NCI-H774 (cell line): ENCODE measurements at regions not wholly inside any gene's neighbourhood (a gene's known extent, or its start where the extent isn't known, plus 50 kb on each side); places are given as distances from the start of the nearest gene placed in this dataset.

Experiments used
- DNase-seq: peaks from one replicate; lab custom pipeline; 2025; lab: John Stamatoyannopoulos, UW

DNA sequence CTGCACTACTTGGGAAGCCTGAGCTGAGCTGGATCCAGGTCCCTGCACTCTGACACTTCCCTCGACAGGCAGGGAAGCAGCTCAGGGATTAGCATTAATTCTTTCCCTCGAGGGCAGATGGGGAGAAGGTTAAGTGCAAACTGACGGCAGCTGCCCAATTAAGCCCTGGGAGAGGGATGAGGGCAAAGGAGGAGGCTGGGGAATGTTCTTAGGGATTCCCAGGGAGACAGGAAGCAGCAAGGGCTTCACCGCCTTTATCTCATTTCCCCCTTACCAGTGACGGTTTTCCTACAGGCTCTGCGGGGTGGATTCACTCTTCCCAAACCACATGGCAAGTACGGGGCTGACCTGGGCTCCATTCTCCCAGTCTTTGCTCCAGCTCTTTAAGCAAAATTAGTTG lies 519.0 kb upstream of the PROK2 start:
- DNase-seq: no peak

DNA sequence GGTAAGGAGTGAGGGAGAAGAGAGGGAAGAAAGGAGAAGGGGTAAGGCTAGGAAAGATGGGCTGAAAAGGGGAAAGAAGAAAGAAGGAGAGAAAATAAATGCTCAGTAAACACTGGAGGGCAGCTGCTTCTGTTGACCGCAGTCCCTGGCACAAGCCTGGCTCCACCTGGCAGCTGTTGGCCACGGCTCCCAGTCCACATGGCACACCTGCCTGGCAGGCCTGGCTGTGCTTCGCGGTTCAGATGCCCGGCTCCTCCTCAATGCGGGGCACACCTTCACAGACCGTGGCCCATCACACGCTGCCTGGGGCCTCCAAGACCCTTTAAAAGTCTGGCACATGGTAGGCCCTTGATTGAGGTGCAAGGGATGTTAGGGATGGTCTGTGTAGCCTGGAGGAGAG lies 516.8 kb upstream of the PROK2 start:
- peak; percentile 18 for DNase-seq

DNA sequence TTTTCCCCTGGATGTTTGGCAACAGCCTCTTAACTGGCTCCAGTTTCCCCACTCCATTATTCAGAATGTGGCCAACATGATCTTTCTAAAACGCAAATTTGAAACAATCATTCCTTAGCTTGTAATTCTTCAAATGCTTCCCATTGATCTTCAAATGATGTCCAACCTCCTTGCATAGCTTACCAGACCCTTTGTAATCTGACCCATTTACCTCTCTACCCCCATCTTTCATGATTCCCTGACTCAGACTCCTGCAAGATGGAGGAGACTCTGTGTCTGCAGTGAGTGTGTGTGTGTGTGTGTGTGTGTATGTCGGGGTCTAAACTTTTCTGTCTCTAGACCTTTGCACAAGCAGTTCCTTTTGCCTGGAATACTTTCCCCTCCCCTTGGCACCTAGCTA lies 515.7 kb upstream of the PROK2 start:
- DNase-seq: no peak

DNA sequence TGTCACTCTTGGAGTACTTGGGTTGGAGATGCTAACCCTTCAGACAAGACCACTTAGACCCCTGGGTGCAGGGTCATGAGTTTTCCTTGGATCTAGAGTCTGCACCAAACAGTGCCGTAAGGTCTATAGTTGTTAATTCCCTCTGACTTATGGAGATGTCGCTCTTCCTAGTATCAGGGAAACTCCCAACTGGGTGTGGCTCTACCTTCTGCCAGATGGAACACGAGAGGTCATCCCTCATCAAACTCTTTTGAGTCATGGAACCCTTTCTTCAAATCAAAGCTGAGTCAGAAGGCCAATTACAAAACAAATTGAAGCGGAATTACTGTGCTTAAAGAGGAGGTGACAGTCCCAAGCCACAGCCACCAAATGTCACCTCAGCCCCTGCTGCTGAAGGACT lies 514.9 kb upstream of the PROK2 start:
- DNase-seq: no peak

DNA sequence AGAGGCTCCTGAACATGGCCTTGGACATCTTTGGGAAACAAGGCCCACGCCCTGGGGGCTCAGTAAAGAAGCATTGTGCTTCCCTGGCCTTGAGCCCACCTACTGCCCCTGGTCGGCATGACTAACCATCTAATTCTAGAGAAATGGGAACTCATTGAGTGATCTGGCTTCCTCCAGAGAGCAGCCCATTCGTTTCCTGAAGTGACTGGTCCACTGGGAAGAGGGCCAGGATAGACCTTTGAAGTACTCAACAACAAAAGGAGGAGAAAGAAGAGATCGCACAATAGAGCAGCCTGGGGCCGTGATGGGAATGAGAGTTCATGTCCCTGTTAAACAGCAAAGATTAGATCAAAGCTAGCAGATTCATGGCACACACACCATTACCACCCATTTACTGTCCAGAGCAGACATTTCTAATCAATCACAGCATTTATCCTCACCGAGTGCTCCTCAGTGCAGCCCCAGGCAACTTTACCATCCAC lies 514.4 kb upstream of the PROK2 start:
- DNase-seq: no peak

DNA sequence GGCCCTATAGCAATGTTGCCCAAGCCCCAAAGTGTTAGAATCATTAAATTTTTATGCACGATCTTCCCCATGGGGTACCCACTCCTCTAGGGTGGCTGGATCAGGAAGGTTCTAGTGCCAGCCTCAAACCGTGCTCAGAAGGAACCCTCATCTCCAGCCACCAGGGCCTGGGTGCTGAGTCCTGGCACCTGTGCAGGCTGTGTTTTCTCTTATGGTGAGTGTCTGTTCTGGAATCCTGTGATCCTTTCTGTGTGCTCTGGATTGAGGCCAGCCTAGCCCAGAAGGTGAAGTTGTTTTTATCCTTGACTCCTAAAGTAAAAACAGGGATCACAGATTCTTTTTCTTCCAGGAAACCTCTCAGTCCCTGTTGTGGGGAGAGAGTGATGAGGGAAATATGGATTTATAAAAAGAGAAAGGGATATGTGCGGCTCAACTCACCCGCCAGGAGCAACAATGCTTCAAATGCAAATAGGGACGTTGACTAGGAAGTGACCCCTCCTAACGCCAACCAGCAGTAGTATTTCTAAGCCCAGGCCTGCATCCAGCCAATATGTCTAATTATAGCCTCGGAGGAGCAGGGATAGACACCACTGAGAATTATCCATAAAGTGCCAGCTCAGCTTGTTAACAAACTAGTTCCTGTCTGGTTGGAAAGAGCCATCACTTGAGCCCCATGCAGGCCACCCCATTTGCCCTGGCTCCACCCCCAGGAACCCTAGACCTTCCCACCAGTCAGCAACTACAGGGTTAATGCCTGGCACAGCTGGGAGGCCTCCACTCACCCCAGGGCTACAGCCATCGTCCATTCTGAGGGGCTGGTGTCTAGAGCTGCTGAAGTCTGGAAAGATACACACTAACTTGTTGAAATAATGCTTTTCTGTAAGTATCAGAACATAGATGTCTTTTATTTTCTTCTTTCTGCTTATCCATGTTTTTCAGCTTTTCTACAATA lies 513.5 kb upstream of the PROK2 start:
- no peak for DNase-seq

DNA sequence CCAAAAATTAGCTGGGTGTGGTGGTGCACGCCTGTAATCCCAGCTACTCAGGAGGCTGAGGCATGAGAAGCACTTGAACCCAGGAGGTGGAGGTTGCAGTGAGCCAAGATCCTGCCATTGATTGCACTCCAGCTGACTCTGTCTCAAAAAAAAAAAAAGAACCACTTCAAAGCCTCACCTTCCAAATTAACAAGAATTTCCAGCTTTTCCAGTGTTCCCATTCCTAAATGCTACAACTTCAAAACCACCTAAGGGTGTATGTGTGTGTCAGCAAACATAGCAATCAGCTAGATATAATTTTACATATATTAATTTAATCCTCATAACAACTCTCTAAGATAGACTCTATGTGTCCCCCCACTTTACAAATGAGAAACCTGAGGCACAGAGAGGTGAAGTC lies 512.5 kb upstream of the PROK2 start:
- no peak for DNase-seq

DNA sequence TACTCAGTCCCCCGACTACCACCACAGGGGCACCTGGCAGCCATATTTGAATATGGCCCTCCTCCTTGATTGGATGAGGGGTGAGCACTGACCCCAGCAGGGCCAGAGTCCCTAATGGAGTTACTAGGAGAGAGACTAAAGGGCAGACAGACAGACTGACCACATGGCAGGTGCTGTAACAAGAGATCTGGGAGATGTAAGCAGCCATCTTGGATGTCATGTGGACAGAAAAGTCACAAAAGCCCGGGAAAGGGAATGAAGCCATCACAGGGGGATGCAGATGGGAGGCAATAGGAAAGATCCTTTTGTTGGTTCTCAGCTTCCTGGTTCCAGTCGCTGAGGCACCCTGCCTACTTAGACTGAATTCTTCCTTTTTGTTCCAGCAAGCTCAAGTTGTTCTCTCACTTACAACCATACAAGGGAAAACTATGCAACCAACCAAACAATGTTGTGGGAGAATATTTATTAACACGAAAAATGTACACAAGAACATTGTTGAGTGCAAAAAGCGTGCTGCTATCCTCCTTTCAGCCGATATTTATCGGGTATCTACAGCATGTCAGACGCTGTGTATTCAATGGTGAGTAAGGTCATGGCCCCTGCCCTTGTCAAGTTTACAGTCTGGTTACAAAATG lies 511.6 kb upstream of the PROK2 start:
- no peak for DNase-seq

DNA sequence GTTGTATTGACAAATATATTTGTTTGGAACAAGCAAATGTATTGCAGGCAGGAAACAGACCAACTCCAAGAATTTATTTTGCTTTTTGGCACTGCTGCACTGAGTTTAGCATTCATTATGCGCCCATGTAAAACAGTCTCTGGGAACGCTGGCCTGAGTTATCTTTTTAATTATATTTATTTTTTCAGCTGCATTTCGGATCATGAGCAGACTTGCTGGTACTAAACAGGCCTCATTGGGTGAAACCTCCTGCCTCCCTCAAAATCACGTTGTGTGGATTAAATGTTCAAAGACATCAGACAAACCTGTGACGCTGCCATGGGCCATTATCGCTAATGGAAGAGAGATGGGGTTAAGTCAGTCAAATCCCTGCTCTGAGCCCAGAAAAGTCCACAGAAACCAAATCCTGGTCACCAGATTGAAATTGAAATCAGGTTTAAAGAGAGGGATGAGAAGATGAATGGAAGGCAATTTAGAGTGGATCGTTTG lies 511.1 kb upstream of the PROK2 start:
- no peak for DNase-seq

DNA sequence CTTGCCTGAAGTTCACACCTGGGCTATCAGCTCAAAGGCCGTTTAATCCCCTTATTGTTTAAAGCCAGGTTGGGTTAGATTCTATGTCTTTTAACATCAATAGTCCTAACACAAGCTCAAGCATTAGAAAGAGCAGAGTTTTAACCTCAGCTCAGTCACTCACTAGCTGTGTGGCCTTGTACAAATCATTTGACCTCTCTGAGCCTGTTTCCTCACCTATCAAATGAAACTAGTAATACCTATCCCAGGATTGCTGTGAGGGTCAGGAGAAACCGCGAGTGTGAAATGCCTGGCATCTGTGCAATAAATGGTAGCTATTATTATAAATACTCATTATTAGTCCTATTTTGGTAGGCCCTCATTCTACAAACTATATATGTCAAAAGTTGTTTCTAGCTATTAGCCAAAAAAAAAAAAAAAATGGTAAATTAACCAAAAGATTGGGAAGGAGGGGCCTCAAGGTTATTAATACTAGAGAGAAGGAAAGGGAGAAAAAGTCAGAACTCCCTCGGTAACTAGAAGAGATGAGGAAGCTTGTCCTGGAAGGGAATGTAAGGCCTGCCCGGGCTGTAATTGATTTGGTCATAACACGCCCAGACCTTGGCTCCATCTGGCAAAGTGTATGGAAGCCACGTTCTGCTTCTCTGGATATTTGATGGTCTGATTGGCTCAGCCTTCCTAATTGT lies 510.5 kb upstream of the PROK2 start:
- no peak for DNase-seq

DNA sequence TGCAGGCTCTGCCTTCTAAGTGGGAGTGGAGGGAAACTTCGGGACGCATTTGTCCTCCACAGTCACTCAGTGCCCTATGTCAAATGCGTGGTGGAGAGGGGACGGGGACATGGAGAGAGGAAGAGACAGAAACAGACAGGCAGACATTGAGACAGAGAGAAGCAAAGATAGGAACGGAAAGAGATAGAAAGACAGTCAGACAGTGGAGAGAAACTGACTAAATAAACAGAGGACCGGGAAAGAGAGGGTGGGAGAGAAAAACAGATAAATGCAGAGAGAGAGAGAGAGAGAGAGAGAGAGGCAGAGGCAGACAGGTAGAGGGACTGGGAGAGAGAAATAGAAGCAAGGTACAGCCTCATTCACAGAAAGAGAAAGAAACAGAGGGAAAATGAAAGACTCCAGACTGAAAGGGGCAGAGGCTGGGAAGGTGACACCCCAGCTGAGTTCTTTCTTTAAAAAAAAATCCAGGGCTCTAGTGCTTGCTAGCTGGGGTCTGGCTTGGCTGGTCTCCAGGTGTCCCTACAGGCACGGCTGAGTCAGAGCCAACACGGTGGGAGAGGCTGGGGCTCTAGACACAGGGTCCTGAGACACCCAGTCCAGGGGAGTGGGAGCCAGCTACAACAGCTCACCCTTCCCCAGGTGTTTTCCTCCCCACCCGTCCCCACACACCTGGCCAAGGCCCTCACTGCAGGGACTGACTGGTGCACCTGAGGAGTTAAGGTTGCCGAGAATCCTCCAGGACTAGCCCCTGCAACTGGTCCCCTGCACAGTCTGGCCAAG lies 506.1 kb upstream of the PROK2 start:
- DNase-seq: no peak

DNA sequence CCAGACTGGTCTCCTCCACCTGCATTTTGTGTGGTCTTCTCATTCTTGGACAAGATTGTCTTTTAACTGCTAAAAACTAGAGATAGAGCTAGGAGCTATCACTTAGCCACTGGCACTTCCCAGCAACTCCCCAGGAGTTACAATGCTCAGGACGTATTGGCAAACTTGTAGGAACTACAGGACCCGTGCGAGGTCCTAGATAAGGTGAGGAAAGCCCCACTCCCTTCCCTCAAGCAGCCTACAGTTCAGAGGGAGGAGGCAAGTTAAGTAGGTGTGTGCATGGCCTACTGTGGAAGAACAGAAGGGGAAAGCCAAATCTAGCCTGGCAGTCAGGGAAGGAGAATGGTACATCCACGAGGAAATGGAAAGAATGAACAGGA lies 504.7 kb upstream of the PROK2 start:
- no peak for DNase-seq

DNA sequence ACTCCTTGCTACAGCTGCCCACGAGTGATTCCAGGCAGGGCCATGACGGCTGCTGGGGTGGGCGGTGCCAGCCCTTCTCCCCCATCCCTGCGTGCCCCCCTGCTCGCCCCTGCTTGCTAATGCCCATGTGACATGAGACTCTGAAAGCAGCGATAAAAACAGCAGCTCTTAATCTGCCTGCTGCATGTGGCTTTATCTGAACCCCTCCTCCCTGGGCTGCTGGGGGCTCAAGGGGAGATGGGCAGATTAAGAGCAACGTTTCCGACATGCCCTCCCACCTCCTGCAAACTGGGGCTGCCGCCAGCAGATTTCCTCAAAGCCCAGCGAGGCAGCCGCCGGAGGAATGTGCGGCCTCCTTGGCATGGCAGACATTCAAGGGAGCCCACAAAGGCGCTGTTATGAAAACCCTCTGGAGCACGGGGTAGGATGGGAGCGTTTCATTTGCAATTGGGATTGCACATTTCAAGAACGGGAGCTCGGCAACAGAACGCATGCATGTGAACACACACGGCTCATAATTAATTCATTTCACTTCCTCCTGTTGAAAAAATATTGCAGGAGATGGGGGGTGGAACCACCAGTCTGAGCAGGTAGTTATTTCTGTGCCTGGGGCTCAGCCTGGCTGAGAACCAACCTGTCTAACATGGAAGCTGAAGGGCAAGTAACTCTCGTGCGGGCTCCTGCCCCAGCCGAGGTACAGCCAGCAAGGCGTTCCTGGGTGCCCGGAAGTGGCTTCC lies 504.2 kb upstream of the PROK2 start:
- DNase-seq: no peak

DNA sequence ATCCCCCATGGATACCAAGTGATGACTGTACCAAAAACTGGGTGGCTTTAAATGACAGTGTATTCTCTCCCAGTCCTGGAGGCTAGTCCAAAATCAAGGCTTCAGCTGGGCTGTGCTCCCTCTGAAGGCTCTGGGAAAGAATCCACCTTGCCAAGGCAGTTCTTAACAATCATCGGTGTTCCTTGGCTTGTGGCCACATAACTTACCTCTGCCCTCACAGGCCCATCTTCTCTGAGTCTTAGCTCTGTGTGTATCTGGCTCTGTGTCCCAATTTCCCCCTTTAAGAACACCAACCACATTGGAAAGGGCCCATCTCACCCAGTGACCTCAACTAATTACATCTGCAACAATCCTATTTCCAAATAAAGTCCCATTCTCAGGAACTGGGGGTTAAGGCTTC lies 503.0 kb upstream of the PROK2 start:
- no peak for DNase-seq

DNA sequence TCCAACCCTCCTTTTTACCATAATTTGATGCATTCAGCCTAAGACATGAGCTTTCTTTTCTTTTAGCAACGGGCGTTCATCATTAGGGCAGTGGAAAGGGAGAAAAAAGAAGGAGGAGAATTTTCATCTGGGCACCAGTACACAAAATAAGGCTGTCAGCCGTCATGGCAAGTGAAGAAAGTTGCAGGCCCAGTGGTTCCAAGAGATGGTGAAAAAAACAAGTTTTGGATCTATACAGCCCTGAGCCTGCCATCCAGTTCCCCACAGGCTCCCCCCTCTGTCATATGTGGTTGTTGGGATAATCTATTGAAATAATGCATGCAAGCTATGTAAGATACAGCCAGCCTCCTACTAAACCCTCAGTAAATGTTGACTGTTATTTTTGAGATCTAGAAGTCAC lies 500.6 kb upstream of the PROK2 start:
- no peak for DNase-seq

DNA sequence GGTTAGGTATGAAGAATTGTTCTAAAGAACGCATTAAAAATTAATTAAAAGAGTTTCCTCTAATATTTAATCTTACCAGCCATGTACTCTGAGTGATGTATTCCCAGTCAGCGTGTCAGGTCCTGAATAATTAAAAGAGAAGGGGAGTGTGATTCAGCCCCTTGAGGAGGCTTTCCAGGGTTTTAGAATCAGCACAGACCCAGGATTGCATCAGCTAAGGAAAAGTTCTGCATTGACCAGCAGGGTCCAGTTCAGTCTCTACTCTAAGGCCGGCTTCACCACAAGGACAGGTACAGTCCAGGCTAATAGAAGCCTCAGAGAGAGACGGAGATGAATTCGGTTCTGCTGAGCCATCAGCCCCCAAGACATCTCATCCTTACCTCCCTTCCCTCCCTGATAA lies 499.5 kb upstream of the PROK2 start:
- no peak for DNase-seq

DNA sequence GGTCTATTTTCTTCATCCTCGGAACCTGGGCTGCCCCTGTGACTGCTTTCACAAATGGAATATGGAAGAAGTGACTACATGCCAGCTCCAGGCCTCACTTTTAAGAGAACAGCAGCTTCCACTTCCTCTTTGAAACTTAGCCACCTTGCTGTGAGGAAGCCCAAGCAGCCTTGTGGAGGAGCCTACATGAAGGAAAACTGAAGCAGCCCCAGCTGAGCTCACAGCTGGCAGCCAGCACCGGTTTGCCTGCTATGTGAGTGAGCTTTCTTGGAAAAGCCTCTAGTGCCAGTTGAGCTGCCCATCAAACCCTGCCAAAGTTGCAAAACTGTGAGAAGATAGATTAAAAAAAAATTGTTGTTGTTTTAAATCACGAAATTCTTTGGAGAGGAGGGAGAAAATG lies 498.0 kb upstream of the PROK2 start:
- no peak for DNase-seq

DNA sequence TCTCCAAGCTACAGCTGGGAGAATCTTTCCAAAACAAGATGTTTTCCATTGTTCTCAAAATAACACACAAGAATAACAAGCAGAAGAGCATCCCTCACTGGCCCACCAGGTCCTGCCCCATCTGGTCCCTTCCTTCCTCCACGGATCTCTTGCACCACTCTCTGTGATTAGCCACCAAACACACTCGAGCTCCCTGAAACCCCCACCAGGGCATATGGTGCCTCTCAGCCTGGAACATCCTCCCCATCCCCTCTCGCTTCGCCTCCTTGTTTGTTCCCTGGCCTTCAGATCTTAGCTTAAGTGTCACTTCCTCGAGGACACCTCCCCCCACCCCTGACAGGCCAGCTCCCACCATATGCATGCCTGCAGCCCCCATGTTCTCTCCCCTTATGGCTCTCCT lies 496.6 kb upstream of the PROK2 start:
- no peak for DNase-seq

DNA sequence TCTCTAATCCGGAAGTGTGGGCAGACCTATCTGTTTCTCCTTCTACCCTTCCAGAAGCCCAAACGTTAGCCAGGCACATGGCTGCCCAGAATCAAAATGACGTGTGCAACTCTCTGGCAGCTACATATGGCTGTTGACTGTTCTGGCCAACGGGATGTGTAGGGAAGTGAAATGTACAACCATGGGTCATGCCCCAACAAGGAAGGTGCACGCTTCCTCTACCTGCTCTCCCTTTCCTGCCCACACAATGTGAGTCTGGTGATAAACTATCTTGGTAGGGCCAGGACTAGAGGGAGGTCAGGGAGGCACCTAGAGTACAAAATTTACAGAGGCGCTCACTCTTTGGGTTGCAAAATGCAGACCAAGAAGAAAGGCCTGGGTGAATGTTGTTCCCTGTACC lies 495.9 kb upstream of the PROK2 start:
- no peak for DNase-seq

DNA sequence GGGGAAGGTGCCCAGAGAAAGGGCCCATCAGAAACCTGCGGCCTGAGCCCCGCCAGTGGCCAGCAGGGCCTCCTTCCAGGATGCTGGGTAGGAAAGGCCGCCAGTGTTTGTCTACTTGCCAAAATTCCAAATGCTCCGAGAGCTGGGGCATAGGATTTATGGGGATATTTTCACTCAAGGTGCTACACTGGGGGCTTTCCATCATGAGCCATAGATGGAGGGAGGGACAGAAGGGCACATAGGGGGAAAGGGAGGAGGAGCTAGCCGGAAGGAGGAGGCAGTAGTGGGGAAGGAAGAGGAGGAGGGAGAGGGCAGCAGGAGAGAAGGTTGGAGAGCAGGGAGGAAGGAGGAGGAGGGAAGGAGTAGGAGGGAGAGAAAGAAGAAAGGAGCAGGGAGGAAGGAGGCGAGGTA lies 494.7 kb upstream of the PROK2 start:
- DNase-seq: no peak

DNA sequence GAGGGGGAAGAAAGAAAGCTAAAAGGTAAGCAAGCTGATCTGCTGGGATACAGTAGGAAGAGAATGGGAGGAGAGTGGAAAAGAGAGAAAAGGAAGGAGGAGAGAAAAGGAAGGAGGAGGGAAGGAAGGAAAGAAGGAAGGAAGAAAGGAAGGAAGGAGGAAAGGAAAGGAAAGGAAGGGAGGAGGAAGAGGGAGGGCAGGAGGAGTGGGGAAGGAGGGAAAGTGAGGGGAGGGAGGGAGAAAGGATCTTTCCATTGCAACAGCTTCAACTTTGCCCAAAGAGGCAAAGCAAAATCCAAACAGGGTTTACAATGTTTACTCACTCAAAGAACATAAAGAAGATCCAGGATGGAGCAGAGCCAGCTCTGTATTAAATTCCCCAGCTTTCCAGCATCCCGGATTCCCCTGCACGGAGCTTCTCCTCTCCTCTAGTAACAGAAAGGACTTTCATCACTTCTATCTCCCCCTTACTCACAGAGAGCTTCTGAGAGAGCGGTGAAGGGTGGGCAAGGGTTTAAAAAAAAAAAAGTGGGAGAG lies 494.2 kb upstream of the PROK2 start:
- DNase-seq: no peak
